AG10803 (cell line): ENCODE measurements at regions not wholly inside any gene's neighbourhood (a gene's known extent, or its start where the extent isn't known, plus 50 kb on each side); places are given as distances from the start of the nearest gene placed in this dataset.

Experiments used
- DNase-seq: peaks from one replicate; pipeline ENCODE4 v3.0.0; 2010; ENCODE audit warnings: low read depth
- H3K4me3 ChIP-seq: 2 replicates; pipeline ENCODE4 v1.5.1; 2011; ENCODE audit warnings: mild to moderate bottlenecking, low read length, control low read depth
- CTCF ChIP-seq: conservative IDR thresholded peaks from 2 replicates; pipeline ENCODE4 v1.5.1; 2011; ENCODE audit warnings: mild to moderate bottlenecking, low read length, control low read depth, inconsistent platforms

GRCh38 chr4:63315651-63316050, 1093.6 kb downstream of the TECRL start:
- no peak overlapping the region for H3K4me3 ChIP-seq
- no peak for TF ChIP-seq CTCF
- no peak for DNase-seq

- no peak for TF ChIP-seq CTCF
- no peak overlapping the region for H3K4me3 ChIP-seq
- no peak for DNase-seq
Measured at GRCh38 chr4:63308697-63309096, 1100.6 kb downstream of the TECRL start.

GRCh38 chr4:63302792-63303191, 1106.5 kb downstream of the TECRL start:
- no peak for DNase-seq
- no peak overlapping the region for H3K4me3 ChIP-seq
- TF ChIP-seq CTCF: no peak

GRCh38 chr4:63302078-63302477, 1107.2 kb downstream of the TECRL start:
- TF ChIP-seq CTCF: no peak
- no peak for DNase-seq
- no peak overlapping the region for H3K4me3 ChIP-seq

- TF ChIP-seq CTCF: no peak
- DNase-seq: no peak
- no peak overlapping the region for H3K4me3 ChIP-seq
Measured at GRCh38 chr4:63296773-63297172, 1112.5 kb downstream of the TECRL start.

GRCh38 chr4:63275491-63275890, 1133.8 kb downstream of the TECRL start:
- H3K4me3 ChIP-seq: no peak overlapping the region
- no peak for DNase-seq
- no peak for TF ChIP-seq CTCF

GRCh38 chr4:63269156-63269555, 1140.1 kb downstream of the TECRL start:
- no peak for DNase-seq
- no peak overlapping the region for H3K4me3 ChIP-seq
- no peak for TF ChIP-seq CTCF
